ENCODE measurements at regions not wholly inside any gene's neighbourhood (a gene's known extent, or its start where the extent isn't known, plus 50 kb on each side); places are given as distances from the start of the nearest gene placed in this dataset.

GRCh38 chr10:81514811-81515210 is 360.2 kb upstream of the NRG3 start:
- BruUV-seq (replicated peaks) = no TSS peak

DNA sequence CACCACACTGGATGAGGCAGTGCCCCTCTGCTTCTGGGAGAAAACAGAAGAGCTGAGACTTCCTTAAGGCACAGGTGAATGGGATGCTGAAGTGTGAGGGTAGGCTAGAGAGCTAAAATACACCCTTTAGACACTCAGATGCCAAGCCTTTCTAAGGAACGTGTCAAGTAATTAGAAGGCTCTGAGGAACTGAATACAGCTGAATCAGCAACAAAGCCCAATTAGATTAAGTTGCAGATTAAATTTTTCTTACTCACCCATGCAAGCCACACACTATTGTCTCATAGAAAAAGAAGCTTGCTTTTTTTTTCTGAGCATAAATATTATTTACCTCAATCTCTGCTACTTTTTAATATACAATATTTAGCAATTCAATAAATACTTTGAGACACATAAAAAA is 354.3 kb upstream of the NRG3 start:
- Histone ChIP-seq H3K4me1 (ENCODE audit: insufficient read depth, low read length, poor library complexity, severe bottlenecking) (no peaks in the 10 kb centered on the region), H3K79me2 (ENCODE audit: insufficient read depth, low read depth, low read length) (no peaks in the 10 kb centered on the region), H3K36me3 (ENCODE audit: insufficient read depth, low read length) (no peaks in the 10 kb centered on the region), H3K9me2 (ENCODE audit: insufficient read depth, low read length) (no peaks in the 10 kb centered on the region), H3K4me2 (ENCODE audit: low read length) (no peak overlapping the region), H3K9me3 (ENCODE audit: low read length) (no peaks in the 10 kb centered on the region), H3K4me3 (ENCODE audit: low read depth, low read length, poor library complexity, severe bottlenecking) (no peak overlapping the region), H3K27ac (ENCODE audit: low read depth, low read length, poor library complexity, severe bottlenecking) (no peak overlapping the region), H4K20me1 (ENCODE audit: insufficient read depth, low read length) (no peaks in the 10 kb centered on the region), H2AFZ (ENCODE audit: low read length) (no peak overlapping the region)
- TF ChIP-seq CTCF (conservative IDR thresholded peaks at IDR 0.05; ENCODE audit: low read length) = no peak
- TF ChIP-seq EZH2phosphoT487 (IDR thresholded peaks at IDR 0.05; ENCODE audit: borderline replicate concordance, low read depth, low read length) = no peak
- intact Hi-C loops (cut with micrococcal nuclease; ENCODE audit: unreplicated experiment) = no loop called here
- ChIA-PET CTCF (ENCODE audit: unreplicated experiment) (no interaction called here), POLR2A (interaction anchor here (0.7 kb wide), 1 partner anchor 953 kb away, joined by 3 read pairs; no protein-coding TSS in a partner anchor)
- DNase-seq (ENCODE audit: low spot score) = no peak
- no TSS peak for BruUV-seq (replicated peaks)

More at GRCh38 chr10:81514811-81515210, 360.2 kb upstream of the NRG3 start:
- TF ChIP-seq EZH2phosphoT487 (IDR thresholded peaks at IDR 0.05; ENCODE audit: borderline replicate concordance, low read depth, low read length) (no peak), CTCF (conservative IDR thresholded peaks at IDR 0.05; ENCODE audit: low read length) (no peak)
- Histone ChIP-seq H3K4me3 (ENCODE audit: low read depth, low read length, poor library complexity, severe bottlenecking) (no peak overlapping the region), H3K9me3 (ENCODE audit: low read length) (0 out of 2 replicates have a peak, but pooled peaks cover 6% of the 10 kb centered on the region), H3K79me2 (ENCODE audit: insufficient read depth, low read depth, low read length) (no peaks in the 10 kb centered on the region), H3K27ac (ENCODE audit: low read depth, low read length, poor library complexity, severe bottlenecking) (no peak overlapping the region), H3K4me1 (ENCODE audit: insufficient read depth, low read length, poor library complexity, severe bottlenecking) (no peaks in the 10 kb centered on the region), H4K20me1 (ENCODE audit: insufficient read depth, low read length) (no peaks in the 10 kb centered on the region), H3K36me3 (ENCODE audit: insufficient read depth, low read length) (no peaks in the 10 kb centered on the region), H3K9me2 (ENCODE audit: insufficient read depth, low read length) (no peaks in the 10 kb centered on the region), H3K4me2 (ENCODE audit: low read length) (no peak overlapping the region), H2AFZ (ENCODE audit: low read length) (no peak overlapping the region)
- no peak for DNase-seq (ENCODE audit: low spot score)
- ChIA-PET POLR2A (interaction anchor here (1.0 kb wide), 1 partner anchor 9 kb away, joined by 4 read pairs; no protein-coding TSS in a partner anchor), CTCF (ENCODE audit: unreplicated experiment) (no interaction called here)
- intact Hi-C loops (cut with micrococcal nuclease; ENCODE audit: unreplicated experiment) = no loop called here

GRCh38 chr10:81524467-81524866 is 350.5 kb upstream of the NRG3 start:
- H3K4me3 ChIP-seq (ENCODE audit: low read depth, low read length, poor library complexity, severe bottlenecking) = no peak overlapping the region
- H3K9me3 ChIP-seq (ENCODE audit: low read length) = 0 out of 2 replicates have a peak, but pooled peaks cover 4% of the 10 kb centered on the region
- intact Hi-C loops (cut with micrococcal nuclease; ENCODE audit: unreplicated experiment) = no loop called here
- TF ChIP-seq CTCF (conservative IDR thresholded peaks at IDR 0.05; ENCODE audit: low read length) (no peak), EZH2phosphoT487 (IDR thresholded peaks at IDR 0.05; ENCODE audit: borderline replicate concordance, low read depth, low read length) (no peak)
- H4K20me1 ChIP-seq (ENCODE audit: insufficient read depth, low read length) = no peaks in the 10 kb centered on the region
- no peak overlapping the region for H3K27ac ChIP-seq (ENCODE audit: low read depth, low read length, poor library complexity, severe bottlenecking)
- POLR2A ChIA-PET = interaction anchor here (1.0 kb wide), 1 partner anchor 9 kb away, joined by 4 read pairs; no protein-coding TSS in a partner anchor
- no peaks in the 10 kb centered on the region for H3K9me2 ChIP-seq (ENCODE audit: insufficient read depth, low read length)
- no peaks in the 10 kb centered on the region for H3K79me2 ChIP-seq (ENCODE audit: insufficient read depth, low read depth, low read length)
- H3K4me2 ChIP-seq (ENCODE audit: low read length) = no peak overlapping the region
- no peaks in the 10 kb centered on the region for H3K36me3 ChIP-seq (ENCODE audit: insufficient read depth, low read length)
- DNase-seq (ENCODE audit: low spot score) = no peak
- CTCF ChIA-PET (ENCODE audit: unreplicated experiment) = no interaction called here
- no peaks in the 10 kb centered on the region for H3K4me1 ChIP-seq (ENCODE audit: insufficient read depth, low read length, poor library complexity, severe bottlenecking)
- no peak overlapping the region for H2AFZ ChIP-seq (ENCODE audit: low read length)
- no TSS peak for BruUV-seq (replicated peaks)

All from OCI-LY7 (cell line).